NCI-H128 (cell line): ENCODE measurements at regions not wholly inside any gene's neighbourhood (a gene's known extent, or its start where the extent isn't known, plus 50 kb on each side); places are given as distances from the start of the nearest gene placed in this dataset.

Source experiments
- DNase-seq: peaks from one replicate; lab custom pipeline; 2025; ENCODE audit not compliant: unreplicated experiment; lab: John Stamatoyannopoulos, UW

- DNase-seq = no peak
Measured at GRCh38 chr11:116698080-116698479, 74.7 kb downstream of the BUD13 start.

- no peak for DNase-seq
Measured at GRCh38 chr11:116697639-116698038, 75.1 kb downstream of the BUD13 start.

- DNase-seq = no peak
Measured at GRCh38 chr11:116697011-116697410, 75.8 kb downstream of the BUD13 start.

- DNase-seq = no peak
Measured at GRCh38 chr11:116696381-116696941, 76.3 kb downstream of the BUD13 start.

GRCh38 chr11:116695657-116696254, 77.0 kb downstream of the BUD13 start:
- DNase-seq = no peak

- DNase-seq = no peak
Measured at GRCh38 chr11:116694815-116695590, 77.8 kb downstream of the BUD13 start.

GRCh38 chr11:116694349-116694725, 78.5 kb downstream of the BUD13 start:
- DNase-seq = no peak

- DNase-seq = no peak
Measured at GRCh38 chr11:116693593-116694348, 79.0 kb downstream of the BUD13 start.

- no peak for DNase-seq
Measured at GRCh38 chr11:116693102-116693570, 79.7 kb downstream of the BUD13 start.

GRCh38 chr11:116692318-116693101, 80.3 kb downstream of the BUD13 start:
- no peak for DNase-seq

- peak; percentile 9 for DNase-seq
Measured at GRCh38 chr11:116691771-116692177, 81.0 kb downstream of the BUD13 start.

- no peak for DNase-seq
Measured at GRCh38 chr11:116690611-116691010, 82.2 kb downstream of the BUD13 start.

- DNase-seq = no peak
Measured at GRCh38 chr11:116689413-116690127, 83.2 kb downstream of the BUD13 start.

GRCh38 chr11:116688202-116688540, 84.6 kb downstream of the BUD13 start:
- no peak for DNase-seq

- no peak for DNase-seq
Measured at GRCh38 chr11:116687458-116688201, 85.2 kb downstream of the BUD13 start.

- no peak for DNase-seq
Measured at GRCh38 chr11:116686866-116687265, 85.9 kb downstream of the BUD13 start.

- DNase-seq = no peak
Measured at GRCh38 chr11:116683982-116684381, 88.8 kb downstream of the BUD13 start.

GRCh38 chr11:116680349-116681125, 92.2 kb downstream of the BUD13 start:
- no peak for DNase-seq

GRCh38 chr11:116678887-116679286, 93.9 kb downstream of the BUD13 start:
- no peak for DNase-seq
